Sciatic nerve (tissue), 2 donors: ENCODE measurements at regions not wholly inside any gene's neighbourhood (a gene's known extent, or its start where the extent isn't known, plus 50 kb on each side); places are given as distances from the start of the nearest gene placed in this dataset.
"Not testable (repeated sequence)": the region's sequence is repeated elsewhere in the genome, so short reads cannot be mapped to it uniquely, and the experiment has no call there.

Experiments
- ATAC-seq: fragments of 200-7000 bp; cut with Tn5 transposase; one replicate; pipeline ENCODE4 v1.9.1; 2020; ENCODE audit warnings: mild to moderate bottlenecking, moderate library complexity
- DNase-seq: peaks from one replicate; pipeline ENCODE4 v3.0.0-alpha.2; 2020; ENCODE audit warnings: low spot score
- intact Hi-C: fragments of 100-400 bp; cut with DNase I; formaldehyde crosslinking; loops from one replicate; pipeline ENCODE4 v1.14.2; 2022
- donor health status: DM: no; HTN: no; CAD: no.
- donor health status: DM: no; HTN: no; CAD: no.

DNA sequence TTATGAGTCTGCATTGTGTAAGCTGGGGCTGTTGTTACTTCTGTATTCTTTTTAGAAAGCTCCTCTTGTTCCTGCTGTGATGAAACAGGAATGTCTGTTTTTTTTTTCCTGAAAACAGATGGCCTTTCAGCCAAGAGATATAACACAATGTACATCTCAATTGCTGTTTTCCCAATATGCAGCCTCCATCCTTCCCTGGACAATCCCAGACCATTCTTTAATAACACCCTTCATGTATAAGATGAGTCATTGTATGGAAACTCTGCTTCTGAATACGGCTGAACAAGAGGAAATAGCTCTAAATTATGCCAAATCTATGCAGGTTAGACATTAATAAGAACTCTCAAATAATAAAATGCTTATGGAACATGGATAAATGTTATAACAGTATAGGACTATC lies 60.2 kb upstream of the LRRC4C start:
- intact Hi-C loops, result no loop called here
- DNase-seq (no peak), ATAC-seq (no peak)

DNA sequence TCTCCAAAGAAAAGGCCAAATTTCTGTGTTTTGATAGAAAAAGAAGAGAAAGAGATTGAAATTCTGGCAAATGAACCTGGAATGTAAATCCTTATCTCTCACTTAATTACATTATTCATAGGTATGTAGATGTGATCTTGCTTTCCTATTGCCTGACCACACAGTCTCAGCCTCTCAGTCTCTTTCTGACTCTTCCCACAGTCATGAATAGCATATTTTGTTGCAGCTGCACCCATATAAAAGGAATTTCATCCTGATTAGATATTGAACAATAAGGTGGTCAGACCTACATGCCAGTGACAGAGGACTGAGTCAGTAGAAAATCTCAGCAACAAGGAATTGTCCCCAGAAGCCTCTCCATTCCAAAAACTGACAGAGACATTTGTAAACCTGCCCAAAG lies 62.9 kb upstream of the LRRC4C start:
- intact Hi-C loops, result no loop called here
- ATAC-seq (no peak), DNase-seq (no peak)

DNA sequence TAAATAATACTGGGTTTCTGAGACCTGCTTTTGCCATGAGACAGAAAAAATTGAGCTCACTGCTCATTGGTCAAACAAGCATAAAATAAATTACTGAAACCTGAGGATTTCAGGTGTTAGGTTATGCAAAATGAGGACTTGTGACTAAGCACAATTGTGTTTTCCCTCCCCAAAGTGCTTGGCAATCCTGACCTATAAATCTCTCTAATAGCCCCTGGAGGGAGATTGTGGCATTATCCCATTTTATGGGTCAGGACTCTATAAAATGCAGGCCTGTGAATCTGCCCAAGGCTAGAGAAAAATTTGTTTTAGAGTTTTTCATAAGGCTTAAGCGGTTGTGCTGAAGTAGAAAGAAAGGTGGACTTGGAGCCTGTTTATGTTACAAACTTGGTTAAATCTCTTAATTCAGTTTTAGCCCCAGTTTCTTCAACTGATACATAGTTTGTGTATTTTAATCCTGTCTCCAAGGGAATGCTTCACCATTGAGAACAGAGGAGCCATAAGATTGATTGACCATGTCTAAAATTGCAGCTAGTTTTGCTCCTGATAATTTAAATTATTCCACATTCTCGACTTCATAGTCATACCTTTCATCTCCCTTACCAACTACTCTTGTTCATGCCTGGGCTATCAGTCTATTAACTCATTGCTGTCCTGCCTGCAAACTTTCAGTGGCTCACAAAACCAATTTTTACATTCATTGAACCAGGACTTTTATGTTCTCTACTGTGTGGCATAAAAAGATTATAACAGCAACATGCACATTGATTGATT lies 63.6 kb upstream of the LRRC4C start:
- intact Hi-C loops, result no loop called here
- no peak for DNase-seq
- ATAC-seq, result no peak

DNA sequence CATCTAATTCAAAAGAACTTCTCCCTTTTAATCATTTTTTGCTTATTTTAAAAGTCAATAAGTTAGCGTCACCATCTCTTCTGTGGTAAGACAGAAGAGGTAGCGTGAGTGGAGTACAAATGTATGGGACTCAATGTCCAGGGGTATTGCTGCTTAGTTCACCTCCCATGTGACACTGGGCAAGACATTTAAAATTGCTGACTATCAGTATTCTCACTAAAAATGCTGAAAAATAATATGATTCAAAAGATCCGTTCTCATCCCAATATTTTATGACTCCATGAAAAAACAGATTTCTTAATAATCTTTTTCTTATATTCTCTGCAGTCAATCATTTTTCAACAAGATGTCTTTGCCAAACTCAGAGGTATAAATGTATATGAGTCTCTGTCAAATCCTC lies 68.1 kb upstream of the LRRC4C start:
- DNase-seq (no peak), ATAC-seq (no peak)
- intact Hi-C loops, result no loop called here

DNA sequence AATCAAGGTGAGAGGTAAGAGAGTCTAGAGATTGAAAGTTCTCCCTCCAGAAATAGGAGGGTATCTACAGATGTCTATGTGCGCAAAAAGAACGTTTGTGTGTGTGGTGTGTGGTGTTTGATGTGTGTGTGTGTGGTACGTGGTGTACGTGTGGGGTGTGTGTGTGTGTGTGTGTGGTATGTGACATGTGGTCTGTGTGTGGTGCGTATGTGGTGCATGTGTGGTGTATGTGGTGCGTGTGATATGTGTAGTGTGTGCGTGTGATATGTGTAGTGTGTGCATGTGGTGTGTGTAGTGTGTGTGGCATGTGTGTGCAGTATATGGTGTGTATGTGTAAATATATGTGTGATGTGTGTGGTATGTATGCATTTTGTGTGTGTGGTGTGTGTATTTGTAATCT lies 73.0 kb upstream of the LRRC4C start:
- no peak for DNase-seq
- ATAC-seq, result no peak
- intact Hi-C loops, result no loop called here

DNA sequence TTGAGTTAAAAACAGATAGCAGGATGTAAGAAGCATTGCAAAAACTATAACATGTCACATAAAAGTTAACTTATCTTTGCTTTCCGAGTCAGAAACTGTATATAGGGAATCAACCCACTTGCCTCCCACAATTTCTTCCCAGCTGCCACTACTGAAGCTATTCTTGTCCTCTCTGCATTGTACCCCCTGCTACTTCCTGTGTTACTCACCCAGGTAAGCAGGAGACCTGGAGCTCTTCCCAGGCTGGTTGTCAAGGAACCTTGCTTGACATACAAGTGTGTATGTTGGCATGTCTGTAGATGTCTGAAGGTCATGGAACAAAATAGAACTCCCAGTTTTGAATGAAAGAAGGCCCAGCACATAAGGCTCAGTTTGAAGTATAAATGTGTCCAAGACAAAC lies 74.3 kb upstream of the LRRC4C start:
- DNase-seq, result no peak
- intact Hi-C loops, result no loop called here
- no peak for ATAC-seq

DNA sequence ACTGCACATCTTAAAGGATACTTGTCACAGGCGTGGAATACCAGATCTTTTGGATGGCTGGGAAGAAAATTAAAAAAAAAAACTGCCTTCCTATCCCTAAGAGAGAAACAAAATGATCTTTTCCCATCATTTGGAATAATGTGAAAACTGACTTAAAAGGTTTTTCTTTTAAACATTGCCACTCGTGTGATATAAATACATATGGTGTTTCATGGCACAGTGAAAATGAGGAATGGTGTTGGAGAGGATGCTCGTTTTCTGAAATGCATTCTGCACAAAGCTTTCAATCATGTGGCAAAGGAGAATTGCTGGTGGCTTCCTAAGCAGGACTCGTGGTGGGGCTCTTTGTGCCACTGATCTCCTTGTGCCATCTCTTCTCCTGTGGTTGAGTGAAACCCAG lies 74.9 kb upstream of the LRRC4C start:
- no peak for ATAC-seq
- no peak for DNase-seq
- intact Hi-C loops, result no loop called here

DNA sequence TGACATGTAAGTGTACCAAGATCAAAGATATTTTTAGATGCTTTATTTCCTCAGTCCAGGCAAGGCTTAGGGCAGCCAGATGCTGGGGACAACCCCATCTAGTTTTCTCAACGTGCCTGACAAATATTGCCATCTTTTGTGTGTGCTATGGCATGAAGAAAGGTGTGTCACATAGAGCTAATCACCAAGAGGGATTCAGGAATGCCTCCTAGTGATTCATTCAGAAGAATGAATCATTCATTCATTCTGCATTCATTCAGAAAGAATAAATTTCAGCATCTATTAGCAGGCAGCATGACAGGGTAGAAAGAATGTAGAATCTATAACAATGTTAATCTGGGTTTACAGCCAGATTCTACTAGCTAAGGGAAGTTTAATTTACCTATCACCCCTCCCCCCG lies 75.4 kb upstream of the LRRC4C start:
- intact Hi-C loops, result no loop called here
- no peak for ATAC-seq
- DNase-seq, result no peak

DNA sequence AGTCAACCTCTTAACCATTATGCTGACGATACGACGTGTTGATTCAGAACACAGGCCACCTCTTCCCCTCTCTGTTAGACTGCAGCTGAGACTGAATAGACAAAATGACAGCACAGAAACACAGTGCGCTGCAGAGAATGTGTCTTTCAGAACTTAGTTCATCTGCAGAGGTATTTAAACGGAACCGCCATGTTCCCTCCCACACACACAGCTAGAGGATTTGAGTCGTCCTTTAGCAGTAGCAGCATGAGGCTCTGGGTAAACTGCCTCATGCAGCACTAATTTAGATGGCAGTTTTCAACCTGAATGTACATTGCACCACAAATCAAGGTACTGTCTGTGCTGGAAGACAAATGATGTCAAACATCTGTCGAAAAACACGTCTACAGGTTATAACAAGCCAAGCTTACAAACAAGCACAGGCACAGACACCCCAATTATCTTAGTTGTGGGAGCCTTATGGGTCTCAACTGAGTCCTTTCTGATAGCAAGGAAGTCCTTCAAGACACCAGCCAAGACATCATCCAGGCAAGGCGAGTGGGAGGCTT lies 76.6 kb upstream of the LRRC4C start:
- ATAC-seq (no peak), DNase-seq (no peak)
- intact Hi-C loops, result no loop called here

DNA sequence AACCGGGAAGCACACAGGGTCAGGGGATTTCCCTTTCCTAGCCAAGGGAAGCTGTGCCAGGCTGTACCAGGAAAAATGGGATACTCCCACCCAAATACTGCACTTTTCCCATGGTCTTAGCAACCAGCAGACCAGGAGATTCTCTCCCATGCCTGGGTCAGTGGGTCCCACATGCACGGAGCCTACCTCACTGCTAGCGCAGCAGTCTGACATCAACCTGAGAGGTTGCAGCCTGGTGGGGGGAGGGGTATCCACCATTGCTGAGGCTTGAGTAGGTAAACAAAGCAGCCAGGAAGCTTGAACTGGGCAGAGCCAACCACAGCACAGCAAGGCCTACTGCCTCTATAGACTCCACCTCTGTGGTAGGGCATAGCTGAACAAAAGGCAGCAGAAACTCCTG lies 85.5 kb upstream of the LRRC4C start:
- DNase-seq, ATAC-seq, intact Hi-C loops: not testable (repeated sequence)

DNA sequence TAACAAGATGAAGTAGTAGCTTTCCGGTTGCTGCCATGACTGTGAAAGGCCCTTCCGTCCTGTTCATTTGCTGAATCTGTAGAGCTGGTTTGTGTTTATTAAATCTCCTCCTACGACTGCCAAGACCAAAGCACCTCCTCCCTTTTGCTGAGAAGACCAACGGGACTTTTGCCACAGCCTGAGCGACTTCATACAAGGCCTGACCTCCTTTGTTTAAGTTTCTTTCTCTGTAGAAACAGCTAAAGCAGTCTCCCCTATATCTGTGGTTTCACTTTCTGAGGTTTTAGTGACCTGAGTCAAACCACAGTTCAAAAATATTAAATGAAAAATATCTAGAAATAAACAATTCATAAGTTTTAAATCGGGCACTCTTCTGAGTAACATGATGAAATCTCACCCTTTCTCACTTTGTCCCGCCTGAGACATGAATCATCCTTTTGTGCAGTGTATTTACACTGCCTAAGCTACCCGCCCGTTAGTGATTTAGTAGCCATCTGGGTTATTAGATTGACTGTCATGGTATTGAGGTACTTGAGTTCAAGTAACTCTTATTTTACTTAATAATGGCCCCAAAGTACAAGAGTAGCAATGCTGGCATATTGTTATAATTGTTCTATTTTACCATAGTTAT lies 119.1 kb upstream of the LRRC4C start:
- intact Hi-C loops, result no loop called here
- ATAC-seq (no peak), DNase-seq (no peak)

DNA sequence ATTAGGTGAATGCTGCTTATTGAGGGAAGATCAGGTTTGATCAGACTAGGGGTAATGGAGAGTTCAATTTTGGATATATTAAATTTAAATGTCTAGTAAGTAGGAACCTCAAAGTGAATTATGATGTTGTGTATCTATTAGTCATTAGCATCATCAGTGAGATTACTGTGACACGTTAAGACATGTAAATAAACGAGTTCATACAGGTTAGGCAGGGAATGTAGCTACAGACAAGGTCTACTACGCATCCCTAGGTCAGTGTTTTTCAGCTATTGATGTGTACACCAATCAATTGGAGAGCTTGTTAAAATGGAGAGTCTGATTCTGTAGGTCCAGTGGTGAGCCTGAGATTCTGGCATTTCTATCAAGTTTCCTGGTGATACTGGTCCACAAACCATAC lies 120.1 kb upstream of the LRRC4C start:
- intact Hi-C loops, result no loop called here
- DNase-seq, result no peak
- no peak for ATAC-seq

DNA sequence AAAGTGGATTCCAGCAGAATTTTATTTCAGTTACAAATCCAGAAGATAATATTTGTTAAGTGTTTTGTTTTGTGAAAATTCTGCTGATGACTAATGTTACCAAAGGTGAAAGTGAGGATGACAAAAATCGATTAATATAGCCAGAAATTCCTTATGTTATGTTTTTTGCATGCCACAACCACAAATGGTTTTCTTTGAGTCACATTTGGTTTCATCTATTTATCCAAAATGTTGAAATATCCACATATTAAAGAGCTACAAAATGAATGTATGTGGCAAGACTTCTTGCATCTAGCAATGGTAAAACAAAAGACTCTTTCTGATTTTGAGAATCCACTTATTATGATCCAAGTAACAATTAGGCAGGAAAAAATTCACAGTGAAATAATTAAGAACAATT lies 150.1 kb upstream of the LRRC4C start:
- intact Hi-C loops, result no loop called here
- ATAC-seq (no peak), DNase-seq (no peak)

DNA sequence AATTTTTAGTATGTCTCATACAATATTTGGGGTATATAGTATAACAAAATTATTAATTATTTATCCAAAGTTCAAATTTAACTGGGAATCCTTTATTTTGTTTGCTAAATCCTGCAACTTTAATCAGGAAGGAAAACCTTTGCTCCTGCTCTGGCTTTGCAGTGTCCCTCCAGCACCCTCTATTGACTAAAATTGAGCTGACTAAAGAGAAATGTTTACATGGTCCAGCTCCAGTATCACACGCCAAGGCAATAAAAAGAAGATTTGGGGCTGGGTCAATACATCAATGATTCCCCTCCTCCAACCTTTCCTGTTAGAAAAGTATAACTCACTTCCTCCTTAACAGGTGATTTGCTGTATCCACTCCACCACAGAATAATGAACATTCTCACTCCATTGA lies 153.0 kb upstream of the LRRC4C start:
- ATAC-seq (no peak), DNase-seq (no peak)
- intact Hi-C loops, result no loop called here

DNA sequence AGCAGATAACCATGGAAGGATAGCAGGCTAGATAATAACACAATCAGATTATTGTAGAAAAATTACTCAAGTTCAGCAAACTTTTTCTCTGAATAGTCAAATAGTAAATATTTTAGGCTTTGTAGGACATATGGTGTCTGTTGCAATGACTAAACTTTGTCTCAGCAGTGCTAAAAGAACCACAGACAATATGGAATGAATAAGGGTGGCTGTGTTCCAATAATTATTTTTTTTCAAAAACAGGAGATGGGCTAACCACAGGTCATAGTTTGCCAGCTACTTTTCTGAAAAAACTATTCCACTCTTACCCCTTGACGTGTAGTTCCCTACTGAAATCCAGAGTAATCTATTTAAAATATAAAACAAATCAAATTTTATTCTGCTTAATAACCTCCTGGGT lies 153.9 kb upstream of the LRRC4C start:
- intact Hi-C loops, result no loop called here
- DNase-seq (no peak), ATAC-seq (no peak)

DNA sequence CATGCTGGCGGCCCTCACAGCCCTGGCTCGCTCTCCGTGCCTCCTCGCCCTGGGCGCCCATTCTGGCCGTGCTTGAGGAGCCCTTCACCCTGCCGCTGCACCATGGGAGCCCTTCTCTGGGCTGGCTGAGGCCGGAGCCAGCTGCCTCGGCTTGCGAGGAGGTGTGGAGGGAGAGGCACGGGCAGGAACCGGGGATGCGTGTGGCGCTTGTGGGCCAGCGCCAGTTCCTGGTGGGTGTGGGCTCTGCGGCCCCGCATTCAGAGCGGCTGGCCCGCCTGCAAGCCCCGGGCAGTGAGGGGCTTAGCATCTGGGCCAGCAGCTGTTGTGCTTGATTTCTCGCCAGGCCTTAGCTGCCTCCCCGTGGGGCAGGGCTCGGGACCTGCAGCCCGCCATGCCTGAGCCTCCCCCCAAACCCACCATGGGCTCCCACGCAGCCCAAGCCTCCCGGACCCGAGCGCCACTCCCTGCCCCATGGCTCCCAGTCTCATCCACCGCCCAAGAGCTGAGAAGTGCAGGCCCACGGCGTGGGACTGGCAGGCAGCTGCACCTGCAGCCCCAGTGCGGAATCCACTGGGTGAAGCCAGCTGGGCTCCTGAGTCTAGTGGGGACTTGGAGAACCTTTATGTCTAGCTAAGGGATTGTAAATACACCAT lies 163.4 kb upstream of the LRRC4C start:
- no peak for DNase-seq
- no peak for ATAC-seq
- intact Hi-C loops, result no loop called here

DNA sequence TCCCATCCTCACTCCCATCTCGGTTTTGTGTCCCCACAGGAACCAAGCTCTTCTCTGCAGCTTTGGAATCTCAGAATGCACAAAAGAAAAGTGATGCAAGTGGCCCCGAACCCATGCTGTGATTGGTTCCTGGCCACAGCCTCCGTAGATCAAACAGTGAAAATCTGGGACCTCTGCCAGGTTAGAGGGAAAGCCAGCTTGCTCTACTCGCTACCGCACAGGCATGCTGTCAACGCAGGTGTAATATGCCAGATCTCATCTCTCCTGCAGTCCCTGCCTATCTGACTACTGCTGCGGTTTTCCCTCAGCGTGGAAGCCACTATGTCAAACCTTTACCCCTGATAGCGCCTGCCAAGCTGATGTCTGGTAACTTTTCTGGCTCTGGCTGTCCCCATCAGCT lies 200.5 kb upstream of the LRRC4C start:
- DNase-seq (no peak), ATAC-seq (no peak)
- intact Hi-C loops, result no loop called here

DNA sequence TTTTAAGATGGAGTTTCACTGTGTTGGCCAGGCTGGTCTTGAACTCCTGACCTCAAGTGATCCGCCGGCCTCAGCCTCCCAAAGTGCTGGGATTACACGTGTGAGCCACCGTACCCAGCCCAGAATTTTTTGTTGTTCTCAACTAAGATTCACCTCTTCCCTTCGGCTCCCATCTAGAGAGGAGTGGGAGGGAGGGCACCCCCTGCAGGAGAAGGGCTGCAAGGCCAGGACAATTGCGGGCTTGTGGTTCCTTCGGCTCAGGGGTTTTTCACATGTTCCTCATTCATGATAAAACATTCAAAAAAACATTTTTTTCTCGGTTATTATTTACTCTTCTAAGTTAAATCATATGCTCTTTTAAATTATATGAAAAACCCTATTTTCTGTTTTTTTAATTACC lies 201.1 kb upstream of the LRRC4C start:
- ATAC-seq (no peak), DNase-seq (no peak)
- intact Hi-C loops, result no loop called here

DNA sequence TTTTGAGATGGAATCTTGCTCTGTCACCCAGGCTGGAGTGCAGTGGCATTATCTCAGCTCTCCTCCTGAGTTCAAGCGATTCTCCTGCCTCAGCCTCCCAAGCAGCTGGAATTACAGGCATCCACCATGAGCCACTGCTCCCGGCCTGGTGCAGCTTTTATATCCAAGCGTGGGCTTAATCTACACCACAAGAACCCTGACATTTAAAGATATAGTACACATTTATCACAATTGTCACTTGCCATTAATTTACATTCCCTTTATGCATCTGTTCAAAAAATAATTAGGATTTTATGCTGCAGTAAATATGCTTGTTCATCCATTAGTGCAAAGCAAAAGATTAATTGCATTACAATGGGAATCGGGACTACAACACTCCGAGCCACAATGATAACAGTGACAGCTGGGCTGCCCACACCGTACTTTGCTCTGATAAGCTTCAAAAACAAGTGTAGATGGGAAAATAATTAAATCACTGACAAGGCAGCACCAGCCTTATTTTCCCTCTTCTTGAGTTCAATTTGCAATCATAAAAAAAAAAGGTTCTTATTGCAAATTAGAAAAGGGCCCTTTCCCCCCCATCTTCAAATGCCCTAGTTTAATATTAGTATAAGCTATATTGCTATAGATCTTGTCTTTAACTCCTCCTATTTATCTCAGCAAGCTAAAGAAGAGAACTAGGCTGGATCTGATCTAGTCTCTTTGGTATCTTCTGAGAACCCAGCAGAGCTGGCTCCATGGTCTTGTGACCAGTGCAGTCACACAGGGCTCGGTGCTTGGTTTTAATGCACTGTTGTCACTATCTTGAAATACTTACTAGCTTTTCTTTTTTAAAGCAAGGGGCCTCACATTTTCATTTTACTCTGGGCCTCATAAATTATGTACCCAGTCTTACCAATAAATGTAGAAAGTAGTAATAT lies 206.2 kb upstream of the LRRC4C start:
- no peak for DNase-seq
- no peak for ATAC-seq
- intact Hi-C loops, result no loop called here
